ENCODE measurements at regions not wholly inside any gene's neighbourhood (a gene's known extent, or its start where the extent isn't known, plus 50 kb on each side); places are given as distances from the start of the nearest gene placed in this dataset.
"Not testable (repeated sequence)": the region's sequence is repeated elsewhere in the genome, so short reads cannot be mapped to it uniquely, and the experiment has no call there.

DNA sequence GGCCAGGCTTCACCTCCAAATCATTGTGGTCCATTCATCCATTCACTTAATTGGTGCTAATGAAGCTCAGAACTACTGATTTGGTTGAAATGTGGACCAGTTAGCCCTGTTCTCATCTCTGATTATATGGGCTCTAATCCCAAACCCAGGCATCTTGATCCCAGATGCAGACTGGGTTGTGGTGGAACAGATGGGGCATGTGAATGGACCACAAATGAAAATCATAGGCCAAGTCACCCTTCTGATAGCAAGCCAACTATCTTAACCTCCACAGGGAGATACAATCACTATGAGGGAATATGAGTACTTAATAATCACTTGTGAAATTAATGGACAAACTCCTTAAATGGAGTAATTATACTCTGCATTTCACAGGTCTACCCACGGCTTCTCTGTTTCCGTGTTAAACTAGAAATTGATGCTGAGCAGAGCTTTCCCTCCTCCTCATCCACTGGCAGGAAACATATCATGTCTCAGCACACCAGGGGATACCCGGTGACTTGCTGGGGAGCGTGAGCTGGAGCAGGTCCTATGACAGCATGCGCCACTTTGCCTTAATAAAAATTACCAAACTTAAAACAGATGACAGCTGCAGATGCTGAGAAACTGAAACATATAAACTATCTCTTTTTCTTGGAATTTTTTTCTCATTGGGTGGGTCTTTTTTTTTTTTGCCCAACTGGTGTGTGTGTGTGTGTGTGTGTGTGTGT lies 108.8 kb upstream of the HEY2 start:
- Histone ChIP-seq H3K9me3 (replicated peaks; ENCODE audit: control insufficient read depth, insufficient read depth, low read length) (no peaks in the 10 kb centered on the region), H3K4me1 (ENCODE audit: control insufficient read depth, extremely low read depth, insufficient read depth, low read length) (peaks cover 5% of the 10 kb centered on the region), H3K27me3 (ENCODE audit: control insufficient read depth in 2 of 2, insufficient read depth in 2 of 2, low read length in 2 of 2) (no peaks in the 10 kb centered on the region), H3K36me3 (ENCODE audit: control insufficient read depth in 2 of 2, extremely low read depth in 1 of 2, insufficient read depth in 2 of 2, low read length in 2 of 2) (no peaks in the 10 kb centered on the region), H2AFZ (ENCODE audit: low read depth, low read length) (no peak overlapping the region), H3K27ac (ENCODE audit: insufficient read depth, low read depth, low read length) (no peak overlapping the region), H3K4me3 (replicated peaks in 1 of 3; ENCODE audit: insufficient read depth in 1 of 3, low read depth in 1 of 3, low read length in 3 of 3) (no peak overlapping the region), H3K4me2 (ENCODE audit: insufficient read depth, low read length) (no peak overlapping the region), H3K9ac (replicated peaks; ENCODE audit: extremely low read depth, insufficient read depth, low read length) (no peak overlapping the region), H3K9me1 (replicated peaks; ENCODE audit: control insufficient read depth, extremely low read depth, insufficient read depth, low read length) (no peaks in the 10 kb centered on the region), H4K20me1 (replicated peaks; ENCODE audit: control insufficient read depth, extremely low read depth, insufficient read depth, low read length) (no peaks in the 10 kb centered on the region), H3K79me2 (ENCODE audit: control insufficient read depth, insufficient read depth, low read length) (no peaks in the 10 kb centered on the region)
- BruUV-seq (replicated peaks) = no TSS peak
- FAIRE-seq (no peak), DNase-seq (ENCODE audit: low read depth, low spot score) (no peak)
- dilution Hi-C loops (cut with MboI; ENCODE audit: extremely low pct_ligation_motif_present, low sequenced_read_pairs) = no loop called here
- no peak for TF ChIP-seq JUN (IDR thresholded peaks at IDR 0.05; ENCODE audit: borderline replicate concordance, insufficient read depth, insufficient read length, low read depth)
- no peak for TF ChIP-seq MYC (IDR thresholded peaks at IDR 0.05; ENCODE audit: low read depth, low read length)
- TF ChIP-seq POLR2A (IDR thresholded peaks at IDR 0.05; ENCODE audit: low read depth, low read length) = no peak
- no peak for TF ChIP-seq GATA2 (IDR thresholded peaks at IDR 0.05; ENCODE audit: insufficient read depth, insufficient read length, low read depth, low read length)
- no peak for TF ChIP-seq FOS (IDR thresholded peaks at IDR 0.05; ENCODE audit: borderline replicate concordance, insufficient read depth, low read length)
- TF ChIP-seq, protein P1, sequence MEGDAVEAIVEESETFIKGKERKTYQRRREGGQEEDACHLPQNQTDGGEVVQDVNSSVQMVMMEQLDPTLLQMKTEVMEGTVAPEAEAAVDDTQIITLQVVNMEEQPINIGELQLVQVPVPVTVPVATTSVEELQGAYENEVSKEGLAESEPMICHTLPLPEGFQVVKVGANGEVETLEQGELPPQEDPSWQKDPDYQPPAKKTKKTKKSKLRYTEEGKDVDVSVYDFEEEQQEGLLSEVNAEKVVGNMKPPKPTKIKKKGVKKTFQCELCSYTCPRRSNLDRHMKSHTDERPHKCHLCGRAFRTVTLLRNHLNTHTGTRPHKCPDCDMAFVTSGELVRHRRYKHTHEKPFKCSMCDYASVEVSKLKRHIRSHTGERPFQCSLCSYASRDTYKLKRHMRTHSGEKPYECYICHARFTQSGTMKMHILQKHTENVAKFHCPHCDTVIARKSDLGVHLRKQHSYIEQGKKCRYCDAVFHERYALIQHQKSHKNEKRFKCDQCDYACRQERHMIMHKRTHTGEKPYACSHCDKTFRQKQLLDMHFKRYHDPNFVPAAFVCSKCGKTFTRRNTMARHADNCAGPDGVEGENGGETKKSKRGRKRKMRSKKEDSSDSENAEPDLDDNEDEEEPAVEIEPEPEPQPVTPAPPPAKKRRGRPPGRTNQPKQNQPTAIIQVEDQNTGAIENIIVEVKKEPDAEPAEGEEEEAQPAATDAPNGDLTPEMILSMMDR (IDR thresholded peaks at IDR 0.05; ENCODE audit: extremely low read depth in 1 of 2, insufficient read depth in 1 of 2, low read depth in 1 of 2, low read length in 2 of 2) = no peak
- TF ChIP-seq, protein P2, sequence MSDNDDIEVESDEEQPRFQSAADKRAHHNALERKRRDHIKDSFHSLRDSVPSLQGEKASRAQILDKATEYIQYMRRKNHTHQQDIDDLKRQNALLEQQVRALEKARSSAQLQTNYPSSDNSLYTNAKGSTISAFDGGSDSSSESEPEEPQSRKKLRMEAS (IDR thresholded peaks at IDR 0.05; ENCODE audit: insufficient read depth, insufficient read length) = no peak
- no peak for TF ChIP-seq EZH2 (IDR thresholded peaks at IDR 0.05; ENCODE audit: borderline replicate concordance, low read depth, low read length, severe bottlenecking)
- TF ChIP-seq POLR2AphosphoS5 (IDR thresholded peaks at IDR 0.05; ENCODE audit: insufficient read depth, low read depth, low read length) = no peak
- ChIA-PET CTCF (interaction anchor here (1.5 kb wide), 1 partner anchor 230 kb away, joined by 4 read pairs; no protein-coding TSS in a partner anchor), POLR2A (no interaction called here)
- intact Hi-C loops (cut with micrococcal nuclease) = no loop called here

DNA sequence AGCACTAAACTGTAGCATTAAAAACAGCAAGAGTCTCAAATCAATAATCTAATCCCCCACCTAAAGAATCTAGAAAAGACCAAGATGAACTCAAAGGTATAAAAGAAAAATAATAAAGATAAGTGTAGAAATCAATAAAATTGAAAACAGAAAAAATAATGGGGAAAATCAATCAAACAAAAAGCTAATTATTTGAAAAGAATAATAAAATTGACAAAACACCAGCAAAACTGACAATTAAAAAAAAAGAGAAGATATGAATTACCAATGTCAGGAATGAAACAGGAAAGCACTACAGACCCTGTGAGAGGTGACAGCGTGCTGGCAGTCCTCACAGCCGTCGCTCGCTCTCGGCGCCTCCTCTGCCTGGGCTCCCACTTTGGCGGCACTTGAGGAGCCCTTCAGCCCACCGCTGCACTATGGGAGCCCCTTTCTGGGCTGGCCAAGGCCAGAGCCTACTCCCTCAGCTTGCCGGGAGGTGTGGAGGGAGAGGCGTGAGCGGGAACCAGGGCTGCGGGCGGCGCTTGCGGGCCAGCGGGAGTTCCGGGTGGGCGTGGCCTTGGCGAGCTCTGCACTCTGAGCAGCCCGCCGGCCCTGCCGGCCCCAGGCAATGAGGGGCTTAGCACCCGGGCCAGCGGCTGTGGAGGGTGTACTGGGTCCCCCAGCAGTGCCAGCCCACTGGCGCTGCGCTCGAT lies 105.3 kb upstream of the HEY2 start:
- H3K9me3 ChIP-seq (replicated peaks; ENCODE audit: control insufficient read depth, insufficient read depth, low read length); H3K79me2 ChIP-seq (ENCODE audit: control insufficient read depth, insufficient read depth, low read length); H3K4me2 ChIP-seq (ENCODE audit: insufficient read depth, low read length); intact Hi-C loops (cut with micrococcal nuclease); H2AFZ ChIP-seq (ENCODE audit: low read depth, low read length); H3K4me1 ChIP-seq (ENCODE audit: control insufficient read depth, extremely low read depth, insufficient read depth, low read length); dilution Hi-C loops (cut with MboI; ENCODE audit: extremely low pct_ligation_motif_present, low sequenced_read_pairs); H3K4me3 ChIP-seq (replicated peaks in 1 of 3; ENCODE audit: insufficient read depth in 1 of 3, low read depth in 1 of 3, low read length in 3 of 3); H3K27me3 ChIP-seq (ENCODE audit: control insufficient read depth in 2 of 2, insufficient read depth in 2 of 2, low read length in 2 of 2); BruUV-seq (replicated peaks); POLR2A ChIA-PET; H3K27ac ChIP-seq (ENCODE audit: insufficient read depth, low read depth, low read length); DNase-seq (ENCODE audit: low read depth, low spot score); H4K20me1 ChIP-seq (replicated peaks; ENCODE audit: control insufficient read depth, extremely low read depth, insufficient read depth, low read length); H3K9me1 ChIP-seq (replicated peaks; ENCODE audit: control insufficient read depth, extremely low read depth, insufficient read depth, low read length); H3K36me3 ChIP-seq (ENCODE audit: control insufficient read depth in 2 of 2, extremely low read depth in 1 of 2, insufficient read depth in 2 of 2, low read length in 2 of 2); H3K9ac ChIP-seq (replicated peaks; ENCODE audit: extremely low read depth, insufficient read depth, low read length); FAIRE-seq: not testable (repeated sequence)
- CTCF ChIA-PET = interaction anchor here (1.2 kb wide), 1 partner anchor 17 kb away, joined by 3 read pairs; no protein-coding TSS in a partner anchor

Measured in endothelial cell of umbilical vein (primary cell).